ENCODE measurements at regions not wholly inside any gene's neighbourhood (a gene's known extent, or its start where the extent isn't known, plus 50 kb on each side); places are given as distances from the start of the nearest gene placed in this dataset.

DNA sequence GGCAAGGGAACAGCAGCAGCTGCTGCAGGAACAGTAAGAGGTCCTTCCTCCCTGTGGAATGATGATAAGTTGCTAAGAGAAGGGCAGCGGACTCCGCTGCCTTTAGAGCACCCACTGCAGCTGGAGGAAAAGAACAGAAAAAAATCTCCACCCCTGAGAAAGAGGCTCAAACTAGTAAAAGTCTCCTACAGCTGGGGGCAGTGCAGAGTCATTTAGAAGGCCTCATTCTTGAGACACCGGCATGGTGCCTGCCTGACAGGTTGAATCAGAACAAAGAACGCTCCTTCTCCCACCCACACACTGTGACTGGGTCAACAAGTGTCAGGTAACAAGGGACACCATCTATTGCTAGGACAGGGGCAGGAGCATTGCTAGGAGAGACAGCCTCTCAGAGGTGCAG is 188.4 kb downstream of the ABHD5 start:
- Histone ChIP-seq H3K9me3 (ENCODE audit: control insufficient read depth, low read length) (no peaks in the 10 kb centered on the region), H3K4me1 (ENCODE audit: control insufficient read depth, insufficient read depth, low read length) (no peaks in the 10 kb centered on the region), H3K27me3 (replicated peaks; ENCODE audit: control insufficient read depth, insufficient read depth, low read length) (no peaks in the 10 kb centered on the region), H3K4me3 (ENCODE audit: low read length) (no peak overlapping the region), H3K9ac (ENCODE audit: low read length) (no peak overlapping the region), H3K36me3 (ENCODE audit: control insufficient read depth, insufficient read depth, low read length, severe bottlenecking) (no peaks in the 10 kb centered on the region)
- DNase-seq (ENCODE audit: low read depth): no peak

GRCh38 chr3:43882976-43883680 is 192.4 kb downstream of the ABHD5 start:
- no peak overlapping the region for H3K9ac ChIP-seq (ENCODE audit: low read length)
- H3K4me3 ChIP-seq (ENCODE audit: low read length): no peak overlapping the region
- no peaks in the 10 kb centered on the region for H3K36me3 ChIP-seq (ENCODE audit: control insufficient read depth, insufficient read depth, low read length, severe bottlenecking)
- DNase-seq (ENCODE audit: low read depth): no peak
- no peaks in the 10 kb centered on the region for H3K9me3 ChIP-seq (ENCODE audit: control insufficient read depth, low read length)
- no peaks in the 10 kb centered on the region for H3K27me3 ChIP-seq (replicated peaks; ENCODE audit: control insufficient read depth, insufficient read depth, low read length)
- no peaks in the 10 kb centered on the region for H3K4me1 ChIP-seq (ENCODE audit: control insufficient read depth, insufficient read depth, low read length)

DNA sequence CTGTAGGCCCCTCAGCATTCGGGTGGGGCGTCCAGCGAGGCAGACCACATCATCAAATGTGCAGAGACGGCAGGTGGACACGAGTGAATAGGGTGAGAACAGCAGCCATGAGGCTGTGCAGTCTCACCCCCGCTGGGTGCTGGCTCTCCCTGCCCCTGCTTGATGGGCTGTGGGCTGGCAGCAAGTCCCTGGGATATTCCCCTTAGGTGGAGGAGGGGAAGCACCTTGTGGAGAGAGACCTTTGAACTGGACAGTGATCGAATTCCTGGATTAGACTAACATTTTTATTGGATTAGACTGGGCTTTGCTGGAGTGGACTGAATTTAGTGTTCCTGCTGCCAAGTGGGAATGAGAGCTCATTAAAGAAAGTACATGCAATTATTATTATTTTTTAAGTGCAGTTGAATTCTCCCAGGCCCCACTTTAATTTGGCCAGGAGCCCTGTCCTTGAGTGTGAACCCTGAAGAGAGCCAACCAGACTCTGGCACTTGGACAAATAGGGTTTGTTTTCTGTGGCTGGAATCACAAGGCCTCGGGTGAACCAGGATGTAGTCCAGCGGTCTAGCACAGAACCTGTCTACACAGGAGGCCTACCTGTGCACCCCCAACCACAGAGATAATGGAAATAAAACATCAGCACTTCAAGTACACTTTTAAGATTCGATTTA is 193.1 kb downstream of the ABHD5 start:
- Histone ChIP-seq H3K9ac (ENCODE audit: low read length) (no peak overlapping the region), H3K36me3 (ENCODE audit: control insufficient read depth, insufficient read depth, low read length, severe bottlenecking) (no peaks in the 10 kb centered on the region), H3K9me3 (ENCODE audit: control insufficient read depth, low read length) (no peaks in the 10 kb centered on the region), H3K27me3 (replicated peaks; ENCODE audit: control insufficient read depth, insufficient read depth, low read length) (no peaks in the 10 kb centered on the region), H3K4me3 (ENCODE audit: low read length) (no peak overlapping the region), H3K4me1 (ENCODE audit: control insufficient read depth, insufficient read depth, low read length) (no peaks in the 10 kb centered on the region)
- no peak for DNase-seq (ENCODE audit: low read depth)

- no peak for DNase-seq (ENCODE audit: low read depth)
- H3K9me3 ChIP-seq (ENCODE audit: control insufficient read depth, low read length): no peaks in the 10 kb centered on the region
- no peaks in the 10 kb centered on the region for H3K36me3 ChIP-seq (ENCODE audit: control insufficient read depth, insufficient read depth, low read length, severe bottlenecking)
- no peaks in the 10 kb centered on the region for H3K27me3 ChIP-seq (replicated peaks; ENCODE audit: control insufficient read depth, insufficient read depth, low read length)
- H3K4me1 ChIP-seq (ENCODE audit: control insufficient read depth, insufficient read depth, low read length): no peaks in the 10 kb centered on the region
- H3K4me3 ChIP-seq (ENCODE audit: low read length): no peak overlapping the region
- no peak overlapping the region for H3K9ac ChIP-seq (ENCODE audit: low read length)
Observed at GRCh38 chr3:43884581-43884980, 193.8 kb downstream of the ABHD5 start.

DNA sequence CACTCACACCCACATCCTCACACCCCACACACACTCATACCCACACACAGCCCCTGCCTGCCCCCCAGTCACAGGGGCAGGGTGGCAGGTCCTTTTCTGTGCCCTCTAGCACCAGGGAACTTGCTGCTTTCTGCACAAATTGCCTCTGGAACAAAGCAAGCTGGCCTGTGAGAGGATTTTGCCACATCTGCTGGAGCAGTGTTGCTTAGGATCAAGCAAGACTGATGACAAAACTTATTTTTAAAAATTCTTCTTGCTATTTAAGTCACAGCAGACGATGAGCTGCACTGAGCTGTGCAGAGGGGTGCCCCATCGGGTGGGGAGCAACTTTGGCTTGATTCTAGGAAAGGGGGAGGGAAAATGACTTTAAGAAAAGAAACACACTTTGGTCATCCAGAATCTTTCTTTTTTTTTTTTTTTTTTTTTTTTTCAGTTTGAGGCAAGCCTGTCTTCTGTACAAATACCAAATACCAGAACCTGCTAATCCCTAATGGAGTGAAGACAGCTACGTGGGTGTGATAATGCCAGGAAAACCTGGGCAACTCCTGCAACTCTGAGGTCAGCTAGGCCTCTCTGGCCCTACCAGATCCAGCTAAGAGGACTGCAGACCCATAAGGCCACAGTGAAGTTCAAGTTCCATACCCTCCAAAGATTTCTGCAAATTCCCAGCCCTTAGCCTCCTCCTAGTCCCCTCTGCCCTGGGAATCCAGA is 195.3 kb downstream of the ABHD5 start:
- Histone ChIP-seq H3K36me3 (ENCODE audit: control insufficient read depth, insufficient read depth, low read length, severe bottlenecking) (no peaks in the 10 kb centered on the region), H3K9me3 (ENCODE audit: control insufficient read depth, low read length) (no peaks in the 10 kb centered on the region), H3K4me1 (ENCODE audit: control insufficient read depth, insufficient read depth, low read length) (no peaks in the 10 kb centered on the region), H3K27me3 (replicated peaks; ENCODE audit: control insufficient read depth, insufficient read depth, low read length) (no peaks in the 10 kb centered on the region), H3K4me3 (ENCODE audit: low read length) (no peak overlapping the region), H3K9ac (ENCODE audit: low read length) (no peak overlapping the region)
- DNase-seq (ENCODE audit: low read depth): no peak

DNA sequence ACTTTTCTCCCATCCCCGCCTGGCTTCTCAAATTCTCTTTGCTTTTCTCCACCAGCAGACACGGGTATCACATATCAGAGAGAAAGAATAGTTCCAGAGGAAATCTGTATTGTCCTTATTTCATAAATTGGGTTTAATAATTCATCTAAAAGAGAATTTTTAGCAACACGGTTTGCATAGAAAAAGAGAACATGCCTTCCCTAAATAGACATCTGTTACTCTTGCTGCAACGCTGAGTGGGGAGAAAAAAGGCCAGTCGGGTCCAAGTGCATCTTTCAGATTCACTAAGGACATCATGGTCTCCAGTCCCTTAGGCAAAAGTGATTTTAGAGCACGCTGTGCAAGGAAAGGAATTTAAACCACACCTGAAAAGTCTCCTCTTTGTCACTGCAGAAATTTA is 201.3 kb downstream of the ABHD5 start:
- DNase-seq (ENCODE audit: low read depth): no peak
- peaks cover 6% of the 10 kb centered on the region for H3K9me3 ChIP-seq (ENCODE audit: control insufficient read depth, low read length)
- no peak overlapping the region for H3K4me3 ChIP-seq (ENCODE audit: low read length)
- H3K4me1 ChIP-seq (ENCODE audit: control insufficient read depth, insufficient read depth, low read length): peaks cover 11% of the 10 kb centered on the region
- H3K36me3 ChIP-seq (ENCODE audit: control insufficient read depth, insufficient read depth, low read length, severe bottlenecking): no peaks in the 10 kb centered on the region
- no peaks in the 10 kb centered on the region for H3K27me3 ChIP-seq (replicated peaks; ENCODE audit: control insufficient read depth, insufficient read depth, low read length)
- H3K9ac ChIP-seq (ENCODE audit: low read length): no peak overlapping the region

- no peak for DNase-seq (ENCODE audit: low read depth)
- H3K36me3 ChIP-seq (ENCODE audit: control insufficient read depth, insufficient read depth, low read length, severe bottlenecking): no peaks in the 10 kb centered on the region
- H3K9ac ChIP-seq (ENCODE audit: low read length): no peak overlapping the region
- H3K4me3 ChIP-seq (ENCODE audit: low read length): no peak overlapping the region
- peaks cover 9% of the 10 kb centered on the region for H3K9me3 ChIP-seq (ENCODE audit: control insufficient read depth, low read length)
- no peaks in the 10 kb centered on the region for H3K27me3 ChIP-seq (replicated peaks; ENCODE audit: control insufficient read depth, insufficient read depth, low read length)
- peaks cover 11% of the 10 kb centered on the region for H3K4me1 ChIP-seq (ENCODE audit: control insufficient read depth, insufficient read depth, low read length)
Observed at GRCh38 chr3:43892526-43892925, 201.8 kb downstream of the ABHD5 start.

DNA sequence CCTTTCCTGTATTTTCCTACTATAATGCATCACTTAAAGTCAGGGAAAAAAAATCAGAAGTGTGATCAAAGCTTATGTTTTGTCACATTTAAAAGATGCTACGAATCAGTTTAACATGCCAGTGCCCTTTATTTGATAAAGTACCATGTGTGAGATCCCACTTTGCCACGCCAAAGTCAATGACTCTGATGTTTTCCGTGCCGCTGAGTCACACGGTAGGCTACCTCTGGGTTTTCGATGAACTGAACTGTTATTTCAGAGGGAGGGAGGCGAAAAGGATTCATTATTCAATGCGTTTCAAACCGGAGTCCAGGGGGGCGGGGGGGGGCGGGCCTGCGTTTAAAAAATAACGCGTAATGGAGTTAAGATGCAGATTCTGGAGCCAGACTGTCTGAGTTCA is 203.0 kb downstream of the ABHD5 start:
- Histone ChIP-seq H3K9ac (ENCODE audit: low read length) (peak overlapping the region; percentile 82), H3K36me3 (ENCODE audit: control insufficient read depth, insufficient read depth, low read length, severe bottlenecking) (no peaks in the 10 kb centered on the region), H3K4me3 (ENCODE audit: low read length) (peak overlapping the region; percentile 81), H3K27me3 (replicated peaks; ENCODE audit: control insufficient read depth, insufficient read depth, low read length) (no peaks in the 10 kb centered on the region), H3K9me3 (ENCODE audit: control insufficient read depth, low read length) (peaks cover 14% of the 10 kb centered on the region), H3K4me1 (ENCODE audit: control insufficient read depth, insufficient read depth, low read length) (peaks cover 11% of the 10 kb centered on the region)
- DNase-seq (ENCODE audit: low read depth): peak; percentile 44

DNA sequence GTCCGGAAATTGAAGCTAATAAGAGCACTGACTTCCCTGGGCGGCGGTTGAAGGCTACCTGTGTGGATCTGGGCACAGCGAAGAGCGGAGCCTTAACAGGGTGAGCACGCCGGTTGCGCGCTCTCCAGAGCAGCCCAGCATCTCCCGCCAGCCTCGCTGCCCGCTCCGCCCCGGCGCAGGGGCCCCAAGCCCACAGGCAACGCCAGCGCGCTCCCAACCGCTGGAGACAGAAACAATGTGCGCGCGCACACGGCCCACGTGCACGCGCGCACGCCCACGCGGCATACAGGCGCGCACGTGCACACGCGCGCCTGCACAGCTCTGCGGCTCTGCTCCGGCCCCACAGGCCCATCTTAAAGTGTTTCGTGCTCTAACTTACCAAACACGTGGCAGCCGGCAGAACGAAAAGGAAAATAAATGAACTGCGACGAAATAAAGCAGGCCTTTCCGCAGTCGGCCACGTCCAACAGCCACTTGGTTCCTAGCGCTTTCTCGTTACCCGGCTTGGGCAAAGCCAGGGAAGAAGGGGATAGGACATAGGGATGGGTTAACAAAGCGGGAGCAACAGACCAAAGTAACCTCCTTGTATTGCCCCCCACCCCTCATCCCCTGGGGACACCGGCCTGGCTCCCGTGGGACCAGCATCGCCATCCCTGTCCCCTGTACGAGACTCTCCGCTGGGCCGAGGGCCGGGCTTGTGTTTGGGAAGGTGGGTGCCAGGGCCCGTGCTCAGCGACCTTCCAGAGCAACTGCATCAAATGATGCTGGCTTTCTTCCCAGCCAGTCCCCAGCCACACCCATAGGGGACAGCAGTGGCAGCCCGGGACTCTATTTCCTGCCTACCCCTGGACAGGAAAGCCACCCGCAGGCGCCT is 203.7 kb downstream of the ABHD5 start:
- H3K9ac ChIP-seq (ENCODE audit: low read length): peak overlapping the region; percentile 82
- H3K4me3 ChIP-seq (ENCODE audit: low read length): peak overlapping the region; percentile 81
- no peaks in the 10 kb centered on the region for H3K27me3 ChIP-seq (replicated peaks; ENCODE audit: control insufficient read depth, insufficient read depth, low read length)
- no peaks in the 10 kb centered on the region for H3K36me3 ChIP-seq (ENCODE audit: control insufficient read depth, insufficient read depth, low read length, severe bottlenecking)
- peaks cover 14% of the 10 kb centered on the region for H3K9me3 ChIP-seq (ENCODE audit: control insufficient read depth, low read length)
- H3K4me1 ChIP-seq (ENCODE audit: control insufficient read depth, insufficient read depth, low read length): peaks cover 11% of the 10 kb centered on the region
- peak; percentile 91 for DNase-seq (ENCODE audit: low read depth)

- Histone ChIP-seq H3K9ac (ENCODE audit: low read length) (no peak overlapping the region), H3K36me3 (ENCODE audit: control insufficient read depth, insufficient read depth, low read length, severe bottlenecking) (no peaks in the 10 kb centered on the region), H3K27me3 (replicated peaks; ENCODE audit: control insufficient read depth, insufficient read depth, low read length) (no peaks in the 10 kb centered on the region), H3K9me3 (ENCODE audit: control insufficient read depth, low read length) (peaks cover 17% of the 10 kb centered on the region), H3K4me1 (ENCODE audit: control insufficient read depth, insufficient read depth, low read length) (peaks cover 11% of the 10 kb centered on the region), H3K4me3 (ENCODE audit: low read length) (no peak overlapping the region)
- no peak for DNase-seq (ENCODE audit: low read depth)
Observed at GRCh38 chr3:43895573-43895972, 204.8 kb downstream of the ABHD5 start.

DNA sequence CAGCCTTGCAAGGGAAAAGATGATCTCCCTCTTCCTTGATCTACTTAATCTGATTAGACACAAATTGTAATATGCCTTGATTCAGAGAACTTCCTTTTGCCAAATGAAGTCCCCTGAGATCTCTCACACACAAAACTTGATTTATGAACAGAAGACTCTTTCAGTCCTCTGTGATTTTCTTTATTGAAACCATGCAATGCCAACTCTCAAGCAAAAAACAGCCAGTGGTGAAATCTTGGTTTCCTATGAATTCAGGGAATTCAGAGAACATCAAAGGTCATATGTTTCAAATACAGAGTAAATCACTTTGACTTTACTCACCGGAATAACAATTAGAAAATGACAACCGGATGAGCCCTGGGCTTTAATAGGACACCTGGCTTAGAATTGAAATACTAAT is 211.7 kb downstream of the ABHD5 start:
- peaks cover 10% of the 10 kb centered on the region for H3K9me3 ChIP-seq (ENCODE audit: control insufficient read depth, low read length)
- H3K4me1 ChIP-seq (ENCODE audit: control insufficient read depth, insufficient read depth, low read length): peaks cover 24% of the 10 kb centered on the region
- peak; percentile 57 for DNase-seq (ENCODE audit: low read depth)
- H3K27me3 ChIP-seq (replicated peaks; ENCODE audit: control insufficient read depth, insufficient read depth, low read length): no peaks in the 10 kb centered on the region
- H3K9ac ChIP-seq (ENCODE audit: low read length): no peak overlapping the region
- no peaks in the 10 kb centered on the region for H3K36me3 ChIP-seq (ENCODE audit: control insufficient read depth, insufficient read depth, low read length, severe bottlenecking)
- H3K4me3 ChIP-seq (ENCODE audit: low read length): no peak overlapping the region
